ENCODE measurements at regions not wholly inside any gene's neighbourhood (a gene's known extent, or its start where the extent isn't known, plus 50 kb on each side); places are given as distances from the start of the nearest gene placed in this dataset.

- no peaks in the 10 kb centered on the region; the same call in 1 of the 2 replicates for H3K9me3 ChIP-seq (ENCODE audit: control insufficient read depth, insufficient read depth, low read length)
- no peak for DNase-seq (ENCODE audit: low read depth, low spot score)
- ChIA-PET CTCF (no interaction called here), POLR2A (no interaction called here)
- TF ChIP-seq CTCF (IDR thresholded peaks at IDR 0.05; ENCODE audit: low read depth, low read length): no peak
- H3K27ac ChIP-seq (ENCODE audit: low read depth, low read length): no peak overlapping the region
- H3K27me3 ChIP-seq (ENCODE audit: control insufficient read depth, insufficient read depth, low read length): no peaks in the 10 kb centered on the region
- no peak overlapping the region for H3K4me3 ChIP-seq (ENCODE audit: low read depth, low read length)
Measured at GRCh38 chr6:4655196-4656025, 120.8 kb upstream of the CDYL start.

DNA sequence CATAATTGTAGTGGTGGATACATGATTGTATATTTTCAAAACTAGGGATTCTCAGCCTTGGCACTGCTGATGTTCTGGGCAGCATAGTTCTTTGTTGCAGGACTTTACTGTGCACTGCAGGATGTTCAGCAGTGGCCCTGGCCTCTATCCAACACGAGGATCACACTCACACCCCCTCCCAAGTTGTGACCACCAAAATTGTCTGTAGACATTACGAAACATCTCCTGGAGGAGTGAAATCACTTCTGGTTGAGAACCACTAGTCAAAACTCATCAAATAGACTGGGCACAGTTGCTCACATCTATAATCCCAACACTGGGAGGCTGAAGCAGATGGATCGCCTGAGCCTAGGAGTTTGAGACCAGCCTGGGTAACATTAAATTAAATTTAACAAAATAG is 123.1 kb upstream of the CDYL start:
- no peak for TF ChIP-seq CTCF (IDR thresholded peaks at IDR 0.05; ENCODE audit: low read depth, low read length)
- Histone ChIP-seq H3K9me3 (ENCODE audit: control insufficient read depth, insufficient read depth, low read length) (no peaks in the 10 kb centered on the region), H3K4me3 (ENCODE audit: low read depth, low read length) (no peak overlapping the region), H3K27ac (ENCODE audit: low read depth, low read length) (no peak overlapping the region), H3K27me3 (ENCODE audit: control insufficient read depth, insufficient read depth, low read length) (no peaks in the 10 kb centered on the region)
- DNase-seq (ENCODE audit: low read depth, low spot score): no peak
- CTCF ChIA-PET: no interaction called here
- POLR2A ChIA-PET: no interaction called here

DNA sequence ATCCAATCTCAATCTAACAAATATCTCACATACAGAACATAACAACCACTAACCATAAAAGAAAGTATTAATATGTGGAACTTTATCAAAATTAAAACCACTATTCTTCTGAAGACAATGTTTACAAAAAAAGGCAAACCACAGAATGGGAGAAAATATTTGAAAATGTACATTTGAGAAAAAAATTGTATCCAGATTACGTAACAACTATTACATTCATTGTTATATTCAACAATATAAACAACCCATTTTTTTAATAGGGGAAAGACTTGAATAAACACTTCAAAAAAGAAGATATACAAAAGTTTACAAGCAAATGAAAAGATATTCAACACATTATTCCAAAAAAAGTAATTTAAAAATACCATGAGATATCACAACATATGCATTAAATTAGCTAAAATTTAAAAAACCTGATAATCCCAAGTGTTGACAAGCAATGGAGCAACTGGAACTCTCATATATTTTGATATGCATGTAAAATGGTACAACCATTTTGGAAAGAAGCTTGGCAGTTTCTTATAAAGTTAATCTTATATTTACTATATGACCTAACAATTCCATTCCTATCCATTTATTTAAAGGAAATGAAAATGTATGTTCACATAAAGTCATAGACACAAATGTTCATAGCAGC is 124.3 kb upstream of the CDYL start:
- DNase-seq (ENCODE audit: low read depth, low spot score): no peak
- TF ChIP-seq CTCF (IDR thresholded peaks at IDR 0.05; ENCODE audit: low read depth, low read length): no peak
- H3K4me3 ChIP-seq (ENCODE audit: low read depth, low read length): no peak overlapping the region
- no peak overlapping the region for H3K27ac ChIP-seq (ENCODE audit: low read depth, low read length)
- H3K27me3 ChIP-seq (ENCODE audit: control insufficient read depth, insufficient read depth, low read length): no peaks in the 10 kb centered on the region
- POLR2A ChIA-PET: no interaction called here
- no peaks in the 10 kb centered on the region for H3K9me3 ChIP-seq (ENCODE audit: control insufficient read depth, insufficient read depth, low read length)
- CTCF ChIA-PET: no interaction called here

DNA sequence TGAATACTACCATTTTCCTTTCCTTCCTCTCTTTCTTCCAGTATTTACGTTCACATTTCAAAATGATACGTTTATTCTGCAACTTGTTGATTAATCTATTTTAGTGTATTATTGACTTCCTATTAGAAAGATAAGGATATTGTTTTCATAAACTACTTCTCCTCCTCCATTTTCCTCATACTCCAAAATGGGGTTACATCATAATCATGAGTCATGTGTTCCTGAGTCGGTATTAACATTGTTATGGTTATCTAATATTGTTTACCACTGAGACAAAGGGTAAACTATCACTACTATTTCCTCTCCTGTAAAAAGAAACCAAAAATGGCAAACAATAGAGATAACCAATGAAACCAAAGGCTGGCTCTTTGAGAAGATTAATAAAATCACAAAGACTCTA is 126.5 kb upstream of the CDYL start:
- ChIA-PET POLR2A (no interaction called here), CTCF (interaction anchor here (0.6 kb wide), 1 partner anchor 357 kb away, joined by 3 read pairs; no protein-coding TSS in a partner anchor)
- no peak overlapping the region for H3K27ac ChIP-seq (ENCODE audit: low read depth, low read length)
- no peak for DNase-seq (ENCODE audit: low read depth, low spot score)
- no peaks in the 10 kb centered on the region for H3K27me3 ChIP-seq (ENCODE audit: control insufficient read depth, insufficient read depth, low read length)
- no peak for TF ChIP-seq CTCF (IDR thresholded peaks at IDR 0.05; ENCODE audit: low read depth, low read length)
- H3K9me3 ChIP-seq (ENCODE audit: control insufficient read depth, insufficient read depth, low read length): no peaks in the 10 kb centered on the region
- no peak overlapping the region for H3K4me3 ChIP-seq (ENCODE audit: low read depth, low read length)
